GM12891 (cell line): ENCODE measurements at regions not wholly inside any gene's neighbourhood (a gene's known extent, or its start where the extent isn't known, plus 50 kb on each side); places are given as distances from the start of the nearest gene placed in this dataset.

ENCODE experiments used
- POLR2A ChIP-seq: IDR thresholded peaks from 2 replicates; pipeline ENCODE4 v1.6.1; 2011; ENCODE audit warnings: low read depth, low read length, control low read depth
- POLR2AphosphoS5 ChIP-seq: IDR thresholded peaks from 2 replicates; pipeline ENCODE4 v1.6.1; 2011; ENCODE audit warnings: low read depth, low read length, control low read depth
- SPI1 ChIP-seq: IDR thresholded peaks from 2 replicates; pipeline ENCODE4 v1.6.1; 2011; ENCODE audit warnings: low read depth, low read length, control low read depth

GRCh38 chr5:69001627-69002026 is 92.2 kb upstream of the SLC30A5 start:
- no peak for TF ChIP-seq POLR2A
- TF ChIP-seq POLR2AphosphoS5 = no peak
- TF ChIP-seq SPI1 = no peak
